ENCODE measurements at regions not wholly inside any gene's neighbourhood (a gene's known extent, or its start where the extent isn't known, plus 50 kb on each side); places are given as distances from the start of the nearest gene placed in this dataset.
A peak's percentile ranks its signal among the peaks of the same experiment; 100 is the strongest.
"Not testable (repeated sequence)": the region's sequence is repeated elsewhere in the genome, so short reads cannot be mapped to it uniquely, and the experiment has no call there.

- DNase-seq: peak; percentile 97
These were observed 219.4 kb downstream of the MREG start for GRCh38 chr2:215793747-215794595.

GRCh38 chr2:215791481-215791937 is 221.8 kb downstream of the MREG start:
- no peak for DNase-seq

- no peak for DNase-seq
These were observed 222.6 kb downstream of the MREG start for GRCh38 chr2:215790523-215791421.

- DNase-seq: no peak
These were observed 225.7 kb downstream of the MREG start for GRCh38 chr2:215787565-215788178.

- no peak for DNase-seq
These were observed 226.3 kb downstream of the MREG start for GRCh38 chr2:215787025-215787424.

- peak; percentile 88 for DNase-seq
These were observed 229.0 kb downstream of the MREG start for GRCh38 chr2:215784371-215784783.

DNA sequence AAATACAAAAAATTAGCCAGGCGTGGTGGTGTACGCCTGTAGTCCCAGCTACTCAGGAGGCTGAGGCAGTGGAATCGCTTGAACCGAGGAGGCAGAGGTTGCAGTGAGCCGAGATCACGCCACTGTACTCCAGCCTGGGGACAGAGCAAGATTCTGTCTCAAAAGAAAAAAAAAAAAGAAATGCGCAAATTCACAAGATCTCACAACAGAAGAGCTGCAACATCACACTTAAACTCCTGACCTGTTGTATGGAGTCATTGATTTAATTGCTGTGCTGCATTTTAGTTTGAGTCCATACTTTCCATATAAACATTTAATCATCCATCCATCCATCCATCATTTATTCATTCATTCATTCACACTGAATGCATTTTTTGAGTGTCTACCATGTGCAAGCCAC is 229.7 kb downstream of the MREG start:
- DNase-seq: not testable (repeated sequence)

GRCh38 chr2:215782965-215783364 is 230.4 kb downstream of the MREG start:
- DNase-seq: no peak

GRCh38 chr2:215782295-215782694 is 231.1 kb downstream of the MREG start:
- no peak for DNase-seq

DNA sequence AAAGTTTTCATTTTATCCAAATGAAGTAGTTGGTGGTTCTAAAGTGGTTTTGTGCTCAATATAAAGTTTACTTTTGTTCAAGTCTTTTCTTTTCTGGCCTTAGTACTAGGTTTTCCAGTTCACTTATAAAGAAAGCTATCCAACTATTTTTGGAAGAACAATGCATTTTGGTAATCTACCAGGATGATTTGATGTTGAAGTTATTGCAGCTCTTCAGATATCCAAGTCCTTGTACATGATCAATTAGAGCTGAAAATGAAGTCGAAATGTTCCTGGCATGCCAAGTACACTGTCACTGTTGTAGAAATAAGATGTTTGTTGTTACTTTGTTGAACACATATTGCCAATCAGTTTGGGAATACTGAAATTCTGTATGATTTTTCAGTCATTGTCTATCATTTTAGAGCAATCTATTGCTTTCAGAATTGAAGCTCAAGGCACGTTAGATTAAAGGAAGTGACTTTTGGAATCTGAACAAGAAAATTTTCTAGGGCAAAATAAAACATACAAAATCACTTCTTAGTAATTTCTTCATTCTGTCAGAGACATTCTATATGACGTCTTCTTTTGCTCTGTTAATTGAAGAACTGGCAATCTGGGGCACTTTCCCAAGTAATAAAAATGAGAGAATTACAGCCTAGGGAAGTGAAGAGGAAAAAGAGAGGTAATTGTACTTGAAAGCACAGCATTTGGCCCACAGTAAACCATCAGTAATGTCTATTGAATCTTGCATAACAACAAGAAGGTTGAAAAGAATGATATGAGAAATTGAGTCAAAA is 232.3 kb downstream of the MREG start:
- no peak for DNase-seq

- no peak for DNase-seq
These were observed 233.0 kb downstream of the MREG start for GRCh38 chr2:215780313-215780712.

GRCh38 chr2:215779912-215780311 is 233.4 kb downstream of the MREG start:
- DNase-seq: no peak

GRCh38 chr2:215777465-215778044 is 235.8 kb downstream of the MREG start:
- DNase-seq: no peak

DNA sequence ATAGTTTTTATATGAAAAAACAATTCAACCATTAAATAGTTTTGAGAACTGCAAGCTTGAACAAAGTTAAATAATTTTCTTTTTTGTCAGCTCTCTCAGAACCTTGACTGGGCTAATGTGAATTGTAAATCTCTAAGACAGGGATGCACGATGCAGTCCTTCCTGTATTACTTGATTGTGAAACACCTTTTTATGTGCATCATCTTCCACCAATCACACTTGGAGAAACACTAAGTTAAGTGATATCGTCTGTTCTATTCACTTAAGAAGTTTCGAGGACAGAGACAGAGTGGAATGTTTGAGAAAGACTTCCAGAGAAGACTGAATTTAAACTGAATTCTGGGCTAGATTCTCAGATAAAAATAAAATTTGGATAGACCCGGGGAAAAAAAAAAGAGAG is 238.2 kb downstream of the MREG start:
- no peak for DNase-seq

DNA sequence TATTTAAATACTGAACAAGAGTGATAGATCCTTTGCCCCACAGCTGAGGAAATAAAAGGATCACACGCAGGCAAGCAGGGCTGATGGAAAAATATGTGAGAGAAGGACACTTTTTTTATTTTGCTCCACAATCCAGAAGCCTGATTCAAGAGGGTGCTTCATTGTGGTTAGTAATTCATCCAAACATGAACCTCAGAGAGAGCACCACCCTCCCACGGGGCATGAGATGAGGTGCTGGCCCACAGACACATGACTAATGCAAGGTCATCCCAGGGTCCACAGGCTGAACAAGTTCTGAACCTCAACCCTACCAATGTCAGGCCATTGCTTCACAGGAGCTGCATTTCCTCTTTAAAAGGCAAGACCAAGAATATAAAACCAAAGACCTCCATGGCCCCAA is 239.6 kb downstream of the MREG start:
- peak; percentile 94 for DNase-seq

GRCh38 chr2:215772634-215773563 is 240.5 kb downstream of the MREG start:
- DNase-seq: no peak

DNA sequence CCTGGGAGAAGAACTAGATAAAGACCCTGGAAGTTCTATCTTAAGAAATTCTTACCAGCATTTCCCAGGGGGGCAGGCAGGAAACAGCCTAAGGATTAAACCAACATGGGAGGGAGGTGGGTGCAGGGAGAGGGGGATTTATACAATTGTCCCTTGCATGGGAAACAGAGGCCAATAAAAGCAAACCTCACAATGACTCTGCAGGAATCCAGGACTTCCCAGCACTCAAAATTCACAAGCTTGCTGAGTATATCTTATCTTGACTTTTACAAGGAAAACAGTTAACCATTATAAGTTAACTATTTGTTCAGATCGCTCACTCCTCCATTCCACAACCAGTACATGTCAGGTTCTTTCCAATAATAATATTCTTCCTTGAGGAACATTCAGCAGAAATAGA is 241.3 kb downstream of the MREG start:
- peak; percentile 90 for DNase-seq

DNA sequence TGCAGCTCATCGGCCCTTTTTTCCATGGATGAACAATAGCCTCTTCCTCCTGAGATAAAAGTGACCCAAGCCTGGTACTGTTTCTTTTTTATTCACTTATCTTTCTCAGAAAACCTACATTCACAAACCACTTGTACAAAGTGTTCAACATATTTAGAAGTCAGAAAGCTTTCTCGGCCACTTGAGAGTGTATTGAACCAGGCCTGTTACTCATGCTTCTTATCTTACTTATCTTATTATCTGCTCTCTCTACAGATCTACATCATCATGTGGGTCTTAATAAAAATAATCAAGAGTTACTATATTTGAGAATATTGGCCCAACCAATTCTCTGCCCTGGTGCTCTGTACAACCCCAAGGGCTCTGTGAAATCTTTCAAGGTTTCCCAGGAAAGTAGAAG is 242.1 kb downstream of the MREG start:
- DNase-seq: no peak

- DNase-seq: no peak
These were observed 242.7 kb downstream of the MREG start for GRCh38 chr2:215770668-215771067.

DNA sequence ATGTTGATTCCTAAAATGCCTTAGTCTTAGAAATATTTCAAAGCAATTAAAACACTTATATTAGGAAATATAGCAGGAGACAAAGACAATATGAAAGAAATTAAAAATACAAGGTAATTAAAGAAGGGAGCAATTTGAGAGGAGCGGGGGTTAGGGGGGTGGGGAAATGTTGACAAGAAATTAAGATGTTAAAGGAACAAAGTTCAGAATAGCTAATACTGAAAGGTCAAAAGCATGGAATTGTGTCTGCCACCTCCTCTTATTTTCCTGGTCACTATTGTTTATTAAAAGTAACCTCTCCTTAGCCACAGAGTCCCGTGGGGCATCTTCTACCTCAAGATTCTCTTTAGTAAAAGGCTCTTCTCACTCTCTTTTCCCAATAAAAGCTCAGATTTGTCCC is 244.1 kb downstream of the MREG start:
- no peak for DNase-seq

DNA sequence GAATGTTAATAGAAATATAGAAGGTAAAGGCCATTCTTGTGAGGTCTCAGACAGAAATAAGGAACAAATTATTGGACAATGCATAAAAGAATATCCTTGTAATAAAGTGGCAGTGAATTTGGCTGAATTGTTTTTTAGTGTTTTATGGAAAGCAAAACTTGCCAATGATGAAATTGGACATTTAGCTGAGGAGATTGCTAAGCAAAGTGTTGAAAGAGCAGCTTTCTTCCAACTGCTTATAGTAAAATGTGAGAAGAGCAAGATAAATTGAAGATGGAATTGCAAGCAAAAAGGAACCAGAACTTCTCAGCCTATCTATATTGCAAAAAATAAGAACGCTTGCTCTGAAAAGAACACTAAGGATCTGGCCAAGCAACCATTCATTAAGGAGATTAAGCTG is 245.7 kb downstream of the MREG start:
- DNase-seq: no peak
